NCI-H2171 (cell line): ENCODE measurements at regions not wholly inside any gene's neighbourhood (a gene's known extent, or its start where the extent isn't known, plus 50 kb on each side); places are given as distances from the start of the nearest gene placed in this dataset.

Source experiments
- DNase-seq: peaks from one replicate; lab custom pipeline; 2025; lab: John Stamatoyannopoulos, UW

GRCh38 chr9:1757186-1757585 lies 258.0 kb upstream of the SMARCA2 start:
- DNase-seq, result no peak

- no peak for DNase-seq
Measured at GRCh38 chr9:1759009-1759408, 256.1 kb upstream of the SMARCA2 start.

DNA sequence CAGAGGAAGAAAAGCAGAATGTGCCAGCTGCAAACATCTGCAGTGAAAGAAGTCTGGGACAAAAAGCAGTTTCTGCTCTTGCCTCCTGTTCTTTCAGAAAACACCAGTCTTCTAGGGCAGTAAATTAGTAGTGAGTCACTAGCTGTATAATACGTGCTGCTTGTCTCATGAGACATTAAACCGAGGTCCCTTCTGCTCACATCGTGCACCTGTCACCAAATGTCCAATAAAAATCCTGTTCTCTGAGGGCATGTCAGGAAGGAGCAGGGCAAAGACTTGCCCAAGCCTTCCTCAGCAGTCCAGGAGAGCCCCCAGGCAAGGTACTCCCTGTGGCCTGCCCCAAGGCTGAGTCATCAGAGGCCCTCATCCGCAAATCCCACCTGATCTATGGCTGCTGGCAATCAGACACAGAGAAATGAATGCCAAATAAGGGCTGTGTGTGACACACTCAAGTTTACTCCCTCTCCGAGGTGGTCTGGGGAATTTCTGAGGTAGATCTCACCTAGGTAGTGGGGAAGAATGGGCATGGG lies 255.3 kb upstream of the SMARCA2 start:
- DNase-seq, result no peak

GRCh38 chr9:1761807-1762206 lies 253.3 kb upstream of the SMARCA2 start:
- DNase-seq, result no peak

DNA sequence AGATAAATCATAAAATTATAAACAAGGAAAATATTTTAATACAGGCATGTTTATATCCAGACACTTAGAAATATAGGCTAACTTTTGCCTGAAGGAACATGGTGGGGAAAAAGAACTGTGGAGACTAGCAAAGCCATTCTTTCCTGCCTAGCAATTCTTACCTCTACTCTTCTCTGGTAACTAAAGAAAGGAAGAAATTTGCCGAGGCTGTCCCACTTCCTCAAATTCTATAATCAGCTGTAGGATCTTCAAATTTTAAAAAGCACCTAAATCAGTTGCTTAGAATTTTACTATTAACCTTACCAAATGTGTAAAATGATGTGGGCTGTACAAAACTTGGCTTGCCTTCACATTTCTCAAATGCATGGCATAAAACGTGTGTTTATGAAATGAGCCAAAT lies 249.1 kb upstream of the SMARCA2 start:
- no peak for DNase-seq

DNA sequence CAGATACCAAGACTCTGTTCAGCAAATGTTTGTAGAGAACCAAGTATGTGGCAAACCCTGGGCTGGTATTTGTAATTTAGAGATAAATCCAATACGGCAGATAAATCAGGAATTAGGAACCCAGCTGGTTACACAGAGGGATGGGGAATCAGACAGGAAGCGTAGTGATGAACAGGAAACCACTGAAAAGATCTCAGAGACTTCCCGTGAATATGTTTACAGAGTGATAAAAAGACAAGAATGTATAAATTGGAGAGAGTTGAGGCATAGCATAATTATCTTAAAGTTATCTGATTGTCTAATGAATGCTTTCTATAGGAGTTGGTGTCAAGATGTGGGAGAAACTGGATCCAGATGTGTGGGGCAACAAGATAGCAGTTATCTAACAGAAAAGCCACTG lies 246.6 kb upstream of the SMARCA2 start:
- DNase-seq, result no peak

GRCh38 chr9:1771094-1771789 lies 243.9 kb upstream of the SMARCA2 start:
- no peak for DNase-seq

DNA sequence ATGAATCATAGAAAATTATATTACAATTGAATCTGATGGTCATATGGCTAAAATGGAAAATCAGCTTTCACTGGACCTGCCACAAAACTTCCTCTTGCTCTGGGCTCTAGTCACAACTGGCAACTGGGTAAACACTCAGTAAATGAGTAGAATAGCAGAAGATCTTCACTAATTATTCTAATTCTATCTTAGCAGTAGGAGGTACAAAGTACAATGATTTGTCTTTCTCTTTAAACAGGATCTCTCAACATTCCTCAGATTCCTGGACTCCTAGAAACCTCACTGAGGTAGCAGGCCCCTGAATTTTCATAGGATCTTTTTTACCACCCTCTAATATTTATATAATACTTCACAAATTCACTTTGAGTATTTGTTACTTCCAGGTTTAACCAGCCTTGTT lies 239.9 kb upstream of the SMARCA2 start:
- no peak for DNase-seq

GRCh38 chr9:1776668-1777067 lies 238.5 kb upstream of the SMARCA2 start:
- DNase-seq, result no peak

DNA sequence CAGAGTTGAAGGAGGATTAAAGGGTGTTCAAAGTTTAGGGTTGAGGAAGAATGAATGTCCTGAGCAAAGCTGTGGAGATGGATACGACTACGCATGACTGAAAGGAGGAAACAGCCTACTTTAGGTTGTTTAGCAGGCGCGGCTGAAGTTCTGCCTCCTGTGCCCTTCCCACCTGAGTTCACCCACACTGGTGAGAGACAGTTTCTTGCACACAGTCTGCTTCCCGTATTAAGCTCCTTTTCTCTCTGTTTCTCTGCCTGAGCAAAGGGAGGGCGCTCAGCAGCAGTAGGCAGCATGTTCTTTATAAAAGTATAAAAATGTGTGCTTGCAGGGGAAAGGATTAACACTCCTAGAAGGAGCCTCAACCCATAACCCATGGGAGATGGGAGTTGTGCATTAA lies 224.0 kb upstream of the SMARCA2 start:
- no peak for DNase-seq

DNA sequence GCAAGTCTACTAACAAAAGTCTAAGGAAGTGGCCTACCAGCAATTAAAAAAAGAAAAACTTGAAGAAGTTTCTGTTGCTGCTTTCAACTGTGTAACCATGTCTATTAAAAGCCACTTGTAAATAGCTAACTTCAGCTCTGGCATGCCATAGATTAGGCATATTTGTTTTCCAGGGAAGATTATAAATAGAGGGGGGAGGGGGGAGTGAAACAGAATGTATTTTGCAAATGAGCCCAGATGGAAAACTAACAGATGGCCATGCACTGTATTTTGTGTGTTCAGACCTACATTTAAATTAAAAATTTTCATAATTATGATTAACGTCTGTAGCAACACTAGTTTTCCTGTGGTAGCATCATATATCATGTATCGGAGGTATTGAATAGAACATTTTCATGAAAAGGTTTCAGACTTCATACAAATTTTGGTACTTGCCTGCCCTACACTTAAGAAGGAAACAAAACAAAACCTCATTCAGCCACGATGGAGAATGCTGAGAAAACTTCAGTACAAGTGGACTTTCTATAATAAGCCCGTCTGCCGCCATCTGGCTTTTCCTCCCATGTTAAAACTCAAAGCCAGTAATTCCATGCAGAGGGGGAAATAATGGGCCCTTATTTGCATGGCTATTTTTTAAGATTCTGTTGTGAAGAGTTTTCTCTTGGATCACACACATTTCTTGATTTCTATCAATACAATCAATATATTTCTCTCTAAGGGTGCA lies 220.4 kb upstream of the SMARCA2 start:
- peak; percentile 76 for DNase-seq

DNA sequence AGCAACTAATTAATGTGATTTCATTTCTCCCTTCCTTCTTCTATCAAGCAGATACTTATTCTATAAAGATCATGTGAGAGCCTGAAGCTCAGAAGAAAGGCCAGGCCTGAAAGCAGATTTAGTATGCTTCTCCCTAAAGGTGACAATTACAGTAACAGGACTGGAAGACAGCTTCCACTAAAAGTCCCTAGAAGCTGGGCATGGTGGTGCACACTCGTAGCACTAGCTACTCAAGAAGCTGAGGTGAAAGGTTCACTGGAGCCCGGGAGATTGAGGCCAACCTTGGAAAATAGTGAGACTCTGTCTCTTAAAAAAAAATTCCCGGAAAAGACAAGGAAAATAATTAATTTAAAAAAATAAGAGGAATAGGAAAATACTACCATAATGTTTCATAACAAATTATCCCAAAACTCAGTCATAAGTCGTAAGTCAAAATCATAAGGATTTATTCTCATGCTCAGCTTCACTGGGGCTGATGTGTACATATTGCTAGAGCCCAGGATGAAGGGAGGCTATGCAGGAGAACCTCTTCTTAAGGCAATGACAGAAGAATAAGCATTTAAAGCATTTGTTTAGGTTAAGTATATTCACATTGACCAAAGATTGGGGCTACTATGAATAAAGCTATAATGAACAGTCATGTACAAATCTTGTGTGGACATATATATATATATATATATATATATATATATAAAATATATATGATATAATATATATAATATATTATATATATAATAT lies 210.8 kb upstream of the SMARCA2 start:
- DNase-seq, result no peak

GRCh38 chr9:1829719-1830118 lies 185.4 kb upstream of the SMARCA2 start:
- no peak for DNase-seq

- DNase-seq, result no peak
Measured at GRCh38 chr9:1832960-1833359, 182.2 kb upstream of the SMARCA2 start.

GRCh38 chr9:1837453-1838084 lies 177.6 kb upstream of the SMARCA2 start:
- peak; percentile 3 for DNase-seq

DNA sequence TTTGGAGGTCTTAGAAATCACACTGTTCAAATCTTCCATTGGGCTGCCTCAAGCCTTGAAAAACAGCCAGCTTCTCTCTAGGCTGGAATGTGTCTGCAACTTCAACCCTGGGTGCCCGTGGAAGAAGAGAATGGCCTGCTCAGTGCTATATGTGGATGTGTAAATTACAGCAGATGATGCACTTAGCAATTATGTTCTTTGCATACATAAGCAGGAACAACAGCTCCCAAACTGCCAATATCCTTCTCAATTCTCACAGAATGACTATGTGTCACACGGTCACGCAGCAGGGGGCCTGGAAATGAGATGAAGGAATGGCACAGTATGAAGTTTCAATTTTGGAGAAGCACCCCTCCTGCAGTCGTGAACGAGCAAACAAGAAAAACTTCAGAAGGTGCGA lies 175.2 kb upstream of the SMARCA2 start:
- DNase-seq, result no peak

DNA sequence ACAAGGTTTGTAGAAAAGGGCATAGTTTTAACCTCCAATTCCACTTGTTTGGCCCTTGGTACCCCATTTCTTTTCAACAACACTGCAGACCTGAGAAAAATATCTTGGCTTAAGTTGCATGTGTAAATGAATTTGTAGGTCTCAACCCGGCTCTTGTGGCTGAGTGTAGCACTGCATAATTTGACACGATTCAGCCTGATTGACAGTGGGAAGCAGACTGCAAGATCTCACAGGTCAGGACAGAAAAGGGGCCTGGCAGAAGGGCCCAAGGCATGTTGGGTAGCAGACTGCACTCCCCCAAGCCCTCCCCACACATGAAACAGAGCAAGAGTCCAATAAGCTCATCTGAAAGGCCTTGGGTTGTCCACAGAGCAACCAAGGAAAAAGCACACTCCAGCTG lies 169.7 kb upstream of the SMARCA2 start:
- DNase-seq, result no peak

GRCh38 chr9:1855726-1856125 lies 159.4 kb upstream of the SMARCA2 start:
- no peak for DNase-seq

GRCh38 chr9:1857808-1858207 lies 157.3 kb upstream of the SMARCA2 start:
- no peak for DNase-seq

DNA sequence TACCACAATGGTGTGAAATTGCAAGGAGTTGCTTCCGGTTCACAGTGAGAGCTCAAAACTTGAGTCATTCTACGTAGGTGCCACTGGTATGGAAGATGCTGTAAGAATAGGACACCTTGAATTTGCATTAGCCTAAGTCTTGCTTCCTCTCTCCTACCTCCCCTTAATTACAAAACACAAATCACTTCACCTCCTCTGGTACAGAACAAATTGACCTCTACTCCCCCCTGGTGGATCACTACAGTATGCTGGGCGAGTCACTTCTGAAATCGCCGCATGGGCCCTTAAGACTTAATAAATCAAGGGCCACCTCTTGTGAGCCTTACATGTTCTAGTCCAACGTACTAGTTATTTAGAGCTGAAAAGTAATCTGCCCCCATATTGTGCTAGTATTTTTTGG lies 145.3 kb upstream of the SMARCA2 start:
- peak; percentile 22 for DNase-seq

GRCh38 chr9:1870915-1871314 lies 144.2 kb upstream of the SMARCA2 start:
- DNase-seq, result no peak

GRCh38 chr9:1871626-1872419 lies 143.3 kb upstream of the SMARCA2 start:
- DNase-seq, result no peak
